HL-60 (cell line): ENCODE measurements at regions not wholly inside any gene's neighbourhood (a gene's known extent, or its start where the extent isn't known, plus 50 kb on each side); places are given as distances from the start of the nearest gene placed in this dataset.

ENCODE experiments used
- POLR2AphosphoS5 ChIP-seq: IDR thresholded peaks from 2 replicates; pipeline ENCODE4 v1.6.1; 2012; ENCODE audit warnings: low read depth
- TF ChIP-seq, protein P1 (sequence below): IDR thresholded peaks from one replicate; pipeline ENCODE4 v1.5.1; 2011; ENCODE audit warnings: low read length, control low read depth, inconsistent platforms; ENCODE audit not compliant: insufficient read depth

DNA sequence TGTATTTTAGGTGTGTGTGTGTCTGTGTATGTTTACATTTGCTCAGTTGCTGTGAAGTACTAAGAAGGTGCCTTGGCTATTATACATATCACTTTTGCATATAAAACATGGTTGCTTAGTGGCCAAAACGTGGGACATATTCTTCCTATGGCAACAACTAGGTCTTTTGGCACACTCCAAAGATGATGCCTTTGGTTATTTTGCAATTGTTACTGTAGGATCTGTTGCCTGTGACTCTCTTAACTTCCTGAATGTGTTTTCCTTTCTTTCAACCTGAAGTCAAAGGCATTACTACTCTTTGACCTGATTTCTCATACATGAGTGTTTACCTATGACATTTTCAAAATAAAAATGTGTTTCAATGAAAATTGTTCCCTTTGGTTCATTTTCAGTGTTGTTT lies 160.5 kb downstream of the UBE2E3 start:
- TF ChIP-seq, protein P1, sequence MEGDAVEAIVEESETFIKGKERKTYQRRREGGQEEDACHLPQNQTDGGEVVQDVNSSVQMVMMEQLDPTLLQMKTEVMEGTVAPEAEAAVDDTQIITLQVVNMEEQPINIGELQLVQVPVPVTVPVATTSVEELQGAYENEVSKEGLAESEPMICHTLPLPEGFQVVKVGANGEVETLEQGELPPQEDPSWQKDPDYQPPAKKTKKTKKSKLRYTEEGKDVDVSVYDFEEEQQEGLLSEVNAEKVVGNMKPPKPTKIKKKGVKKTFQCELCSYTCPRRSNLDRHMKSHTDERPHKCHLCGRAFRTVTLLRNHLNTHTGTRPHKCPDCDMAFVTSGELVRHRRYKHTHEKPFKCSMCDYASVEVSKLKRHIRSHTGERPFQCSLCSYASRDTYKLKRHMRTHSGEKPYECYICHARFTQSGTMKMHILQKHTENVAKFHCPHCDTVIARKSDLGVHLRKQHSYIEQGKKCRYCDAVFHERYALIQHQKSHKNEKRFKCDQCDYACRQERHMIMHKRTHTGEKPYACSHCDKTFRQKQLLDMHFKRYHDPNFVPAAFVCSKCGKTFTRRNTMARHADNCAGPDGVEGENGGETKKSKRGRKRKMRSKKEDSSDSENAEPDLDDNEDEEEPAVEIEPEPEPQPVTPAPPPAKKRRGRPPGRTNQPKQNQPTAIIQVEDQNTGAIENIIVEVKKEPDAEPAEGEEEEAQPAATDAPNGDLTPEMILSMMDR, result no peak
- TF ChIP-seq POLR2AphosphoS5, result no peak
